AG09309 (cell line): ENCODE measurements at regions not wholly inside any gene's neighbourhood (a gene's known extent, or its start where the extent isn't known, plus 50 kb on each side); places are given as distances from the start of the nearest gene placed in this dataset.

Source experiments
- DNase-seq: peaks from one replicate; pipeline ENCODE4 v3.0.0-alpha.2; 2010; ENCODE audit warnings: low read depth
- H3K4me3 ChIP-seq: 2 replicates; pipeline ENCODE4 v1.5.1; 2011; ENCODE audit warnings: mild to moderate bottlenecking, low read depth, low read length, moderate library complexity; ENCODE audit not compliant: control insufficient read depth
- TF ChIP-seq, protein P1 (sequence below): IDR thresholded peaks from 2 replicates; pipeline ENCODE4 v1.5.1; 2011; ENCODE audit warnings: mild to moderate bottlenecking, low read depth, low read length, inconsistent platforms; ENCODE audit not compliant: insufficient read depth, control insufficient read depth; ENCODE audit errors: missing control alignments

DNA sequence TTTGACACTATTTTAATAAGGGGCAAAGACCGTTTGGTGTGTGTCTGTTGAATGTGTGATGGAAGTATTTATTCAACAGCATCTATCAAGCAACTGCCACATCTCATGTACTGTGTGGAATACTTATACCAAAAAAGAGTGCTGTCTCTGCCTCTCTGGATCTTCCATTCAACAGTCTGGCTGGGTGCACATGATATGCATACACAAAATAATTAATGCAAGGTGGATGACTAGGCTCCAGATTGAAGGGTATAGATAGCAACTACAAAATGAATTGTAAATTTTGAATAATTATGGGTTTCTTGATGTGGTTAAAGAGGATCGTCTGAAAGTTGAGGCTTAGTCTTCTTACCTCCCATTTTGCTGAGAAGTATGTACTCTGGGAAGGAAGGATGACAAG, 145.9 kb upstream of the OTX2 start:
- H3K4me3 ChIP-seq, result no peak overlapping the region
- DNase-seq, result no peak
- TF ChIP-seq, protein P1, sequence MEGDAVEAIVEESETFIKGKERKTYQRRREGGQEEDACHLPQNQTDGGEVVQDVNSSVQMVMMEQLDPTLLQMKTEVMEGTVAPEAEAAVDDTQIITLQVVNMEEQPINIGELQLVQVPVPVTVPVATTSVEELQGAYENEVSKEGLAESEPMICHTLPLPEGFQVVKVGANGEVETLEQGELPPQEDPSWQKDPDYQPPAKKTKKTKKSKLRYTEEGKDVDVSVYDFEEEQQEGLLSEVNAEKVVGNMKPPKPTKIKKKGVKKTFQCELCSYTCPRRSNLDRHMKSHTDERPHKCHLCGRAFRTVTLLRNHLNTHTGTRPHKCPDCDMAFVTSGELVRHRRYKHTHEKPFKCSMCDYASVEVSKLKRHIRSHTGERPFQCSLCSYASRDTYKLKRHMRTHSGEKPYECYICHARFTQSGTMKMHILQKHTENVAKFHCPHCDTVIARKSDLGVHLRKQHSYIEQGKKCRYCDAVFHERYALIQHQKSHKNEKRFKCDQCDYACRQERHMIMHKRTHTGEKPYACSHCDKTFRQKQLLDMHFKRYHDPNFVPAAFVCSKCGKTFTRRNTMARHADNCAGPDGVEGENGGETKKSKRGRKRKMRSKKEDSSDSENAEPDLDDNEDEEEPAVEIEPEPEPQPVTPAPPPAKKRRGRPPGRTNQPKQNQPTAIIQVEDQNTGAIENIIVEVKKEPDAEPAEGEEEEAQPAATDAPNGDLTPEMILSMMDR, result no peak

DNA sequence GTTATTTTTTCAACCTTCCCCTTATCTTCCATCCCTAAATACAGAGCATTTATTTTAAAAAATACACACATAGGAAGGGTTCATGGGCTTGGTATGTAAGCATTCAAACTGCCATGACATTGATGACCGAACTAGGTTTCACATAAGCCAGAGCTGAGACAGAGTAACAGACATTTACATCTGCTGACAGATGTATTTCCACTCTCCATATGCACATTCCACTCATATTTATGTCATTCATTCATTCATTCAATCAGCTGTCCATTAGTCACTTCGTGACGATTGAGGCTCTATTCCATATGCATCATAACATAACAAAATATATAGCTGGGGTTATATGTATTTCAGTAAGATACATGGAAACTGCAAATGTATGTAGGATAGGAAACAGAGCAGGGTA, 145.5 kb upstream of the OTX2 start:
- DNase-seq, result no peak
- no peak overlapping the region for H3K4me3 ChIP-seq
- TF ChIP-seq, protein P1, result no peak

DNA sequence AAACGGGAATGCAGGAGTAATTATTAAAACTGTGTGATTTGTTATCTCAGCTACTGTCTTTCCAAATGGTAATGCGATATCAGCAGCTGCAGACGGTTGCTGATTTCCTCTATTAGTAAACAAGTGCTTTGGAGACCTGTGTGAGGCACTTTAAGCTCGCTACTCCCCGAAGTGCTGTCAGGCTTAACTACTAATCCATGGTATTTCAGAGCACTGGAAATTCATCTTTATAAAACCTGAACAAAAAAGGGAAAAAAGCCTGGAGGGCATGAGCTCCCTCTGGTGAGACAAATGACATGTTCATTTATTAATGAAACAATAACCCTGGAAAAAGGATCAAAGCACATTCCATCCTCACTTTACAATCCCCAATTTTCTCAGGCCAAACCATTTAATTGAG, 143.6 kb upstream of the OTX2 start:
- no peak for DNase-seq
- H3K4me3 ChIP-seq, result no peak overlapping the region
- TF ChIP-seq, protein P1, result no peak

DNA sequence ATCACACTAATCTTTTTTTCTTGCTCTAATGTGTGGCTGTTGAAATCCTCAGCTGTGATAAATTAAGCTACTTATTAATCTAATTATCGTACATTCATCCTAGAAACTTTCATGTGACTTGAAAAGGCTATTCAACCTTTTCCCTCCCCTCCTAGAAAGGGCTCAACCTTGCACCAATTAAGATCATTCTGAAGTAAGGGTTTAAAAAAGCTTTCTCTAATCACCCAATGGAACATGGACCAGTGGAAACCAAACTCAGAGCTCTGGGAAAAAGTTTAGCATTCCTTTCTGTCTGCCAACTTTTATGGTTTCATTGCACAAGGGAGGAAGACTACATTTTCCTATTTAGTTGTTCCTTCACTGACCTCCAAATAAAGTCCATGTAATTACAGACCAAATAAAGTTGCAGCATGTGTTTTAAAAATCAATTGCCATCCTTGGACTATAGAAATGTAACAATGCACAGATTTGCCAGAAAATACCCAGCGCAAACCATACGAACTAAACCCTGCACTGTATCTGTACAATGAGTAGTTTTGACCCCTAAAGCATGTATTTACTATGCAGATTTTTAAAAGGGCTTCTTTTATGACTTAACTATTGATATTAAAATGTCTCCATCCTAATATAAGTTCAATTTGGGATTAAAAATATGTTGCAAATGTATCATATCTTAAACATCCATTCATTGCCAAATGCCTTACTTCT, 142.6 kb upstream of the OTX2 start:
- no peak for DNase-seq
- H3K4me3 ChIP-seq, result no peak overlapping the region
- TF ChIP-seq, protein P1, result no peak

GRCh38 chr14:56949828-56950227, 139.5 kb upstream of the OTX2 start:
- DNase-seq, result no peak
- TF ChIP-seq, protein P1, result no peak
- H3K4me3 ChIP-seq, result no peak overlapping the region

- no peak overlapping the region for H3K4me3 ChIP-seq
- no peak for DNase-seq
- TF ChIP-seq, protein P1, result no peak
Measured at GRCh38 chr14:56945291-56945690, 135.0 kb upstream of the OTX2 start.

DNA sequence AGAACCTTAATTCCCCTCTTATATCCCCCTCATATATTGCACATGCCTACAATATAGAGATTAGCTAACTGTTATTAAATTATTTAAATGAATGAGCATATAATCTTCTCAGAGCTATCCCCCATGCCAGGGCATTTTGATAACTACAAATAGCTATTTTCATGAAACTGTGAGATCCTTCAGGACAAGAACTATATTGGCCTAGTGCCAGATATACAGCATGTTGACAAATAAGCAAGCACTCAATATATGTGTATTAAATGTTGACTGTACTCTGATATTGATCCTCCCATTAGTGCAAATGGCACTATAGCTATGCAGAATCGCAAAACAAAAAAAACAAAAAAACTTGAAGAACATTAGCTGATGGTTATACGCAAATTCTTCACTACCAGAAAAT, 134.1 kb upstream of the OTX2 start:
- no peak overlapping the region for H3K4me3 ChIP-seq
- TF ChIP-seq, protein P1, result no peak
- no peak for DNase-seq
